ENCODE measurements at regions not wholly inside any gene's neighbourhood (a gene's known extent, or its start where the extent isn't known, plus 50 kb on each side); places are given as distances from the start of the nearest gene placed in this dataset.

- TF ChIP-seq CTCF (IDR thresholded peaks at IDR 0.05; ENCODE audit: low read depth, low read length, missing input control) (no peak), RXRA (IDR thresholded peaks at IDR 0.05) (no peak)
Measured at GRCh38 chr7:22564511-22565045, 64.6 kb upstream of the STEAP1B start.

Data from liver (tissue), 3 donors.